T-helper 2 cell (primary cell): ENCODE measurements at regions not wholly inside any gene's neighbourhood (a gene's known extent, or its start where the extent isn't known, plus 50 kb on each side); places are given as distances from the start of the nearest gene placed in this dataset.
"Not testable (repeated sequence)": the region's sequence is repeated elsewhere in the genome, so short reads cannot be mapped to it uniquely, and the experiment has no call there.

Experiments
- DNase-seq, 5 experiments: peaks; one replicate each; pipeline versions ENCODE4 v3.0.0 to v3.0.0-alpha.2; 2012 to 2022

DNA sequence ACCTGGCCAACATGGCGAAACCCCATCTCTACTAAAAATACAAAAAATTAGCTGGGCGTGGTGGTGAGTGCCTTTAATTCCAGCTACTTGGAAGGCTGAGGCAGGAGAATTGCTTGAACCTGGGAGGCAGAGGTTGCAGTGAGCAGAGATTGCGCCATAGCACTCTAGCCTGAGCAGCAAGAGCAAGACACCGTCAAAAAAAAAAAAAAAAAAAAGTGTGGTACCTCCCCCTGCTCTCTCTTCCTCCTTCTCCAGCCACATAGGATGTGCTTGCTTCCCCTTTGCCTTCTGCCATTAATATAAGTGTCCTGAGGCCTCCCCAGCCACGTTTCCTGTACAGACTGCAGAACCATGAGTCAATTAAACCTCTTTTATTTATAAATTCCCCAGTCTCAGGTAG is 226.8 kb downstream of the CYP26B1 start:
- DNase-seq = not testable (repeated sequence)

DNA sequence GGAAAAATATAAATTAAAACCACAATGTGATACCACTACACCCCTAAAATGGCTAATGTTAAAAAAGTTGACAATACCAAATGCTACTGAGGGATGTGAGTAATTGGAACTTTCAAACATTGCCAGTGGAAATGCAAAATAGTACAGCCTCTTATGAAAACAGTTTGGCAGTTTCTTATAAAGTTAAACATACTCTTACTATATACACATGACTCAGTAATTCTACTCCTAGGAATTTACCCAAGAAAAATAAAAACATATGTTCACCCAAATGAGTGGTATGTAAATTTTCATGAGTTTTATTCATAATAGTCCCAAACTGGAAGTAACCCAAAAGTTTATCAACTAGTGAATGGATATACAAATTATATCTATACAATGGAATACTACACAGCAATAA is 228.0 kb downstream of the CYP26B1 start:
- DNase-seq = no peak

- no peak for DNase-seq
Measured at GRCh38 chr2:71910277-71910676, 237.4 kb downstream of the CYP26B1 start.

GRCh38 chr2:71908798-71909197 is 238.9 kb downstream of the CYP26B1 start:
- no peak for DNase-seq

DNA sequence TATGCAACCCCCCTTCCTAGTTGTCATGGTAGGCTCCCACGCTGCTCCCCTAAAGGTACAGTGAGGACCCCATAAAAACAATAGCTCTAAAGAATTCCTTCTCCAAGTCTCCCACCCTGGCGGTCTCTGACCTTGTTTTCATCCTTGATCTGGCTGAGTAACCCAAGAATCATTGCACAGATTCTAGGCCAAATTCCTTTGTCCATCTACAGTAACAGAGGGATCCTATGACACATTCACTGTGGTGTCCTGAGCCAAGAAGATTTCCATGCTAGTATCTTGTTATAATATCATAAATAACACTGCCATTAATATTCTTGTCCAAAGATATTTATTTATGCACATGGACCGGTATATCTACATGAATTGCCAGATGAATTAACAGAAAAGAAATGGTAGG is 240.2 kb downstream of the CYP26B1 start:
- DNase-seq = no peak

GRCh38 chr2:71906357-71906973 is 241.2 kb downstream of the CYP26B1 start:
- no peak for DNase-seq

DNA sequence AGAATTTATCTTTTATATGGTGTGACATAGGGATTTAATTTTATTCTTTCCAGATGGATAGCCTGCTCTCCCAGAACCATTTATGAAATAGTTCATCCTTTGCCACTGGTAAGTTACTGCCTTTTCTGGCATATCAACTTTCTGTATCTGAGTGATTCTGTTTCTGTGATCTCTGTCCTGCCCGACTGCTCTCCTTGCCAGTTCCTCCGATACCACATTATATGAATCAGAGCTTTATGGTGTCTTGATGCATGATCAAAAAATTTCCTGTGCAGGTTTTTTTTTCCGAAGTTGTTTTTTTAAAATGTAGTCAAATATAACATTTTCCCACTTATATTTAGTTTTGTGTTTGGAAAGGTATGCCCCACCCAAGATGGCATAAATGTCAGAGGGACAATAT is 242.5 kb downstream of the CYP26B1 start:
- DNase-seq = no peak

DNA sequence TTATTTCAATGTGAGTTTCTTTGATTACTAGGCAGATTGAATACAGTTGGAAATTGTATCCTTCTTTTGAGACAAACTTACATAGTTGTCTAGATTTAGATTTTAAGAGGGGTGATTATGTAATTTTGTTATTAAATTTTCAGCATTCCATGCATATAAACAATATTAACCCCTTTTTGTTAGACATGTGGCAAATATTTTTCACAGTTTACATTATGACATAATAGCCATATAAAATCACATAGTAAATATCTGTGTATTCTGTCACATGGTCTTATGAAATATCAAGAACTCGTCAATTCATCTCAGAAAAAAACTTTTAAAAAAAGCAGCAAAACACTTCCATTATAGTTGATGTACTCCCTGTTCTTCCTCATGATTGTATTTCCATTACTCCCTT is 243.8 kb downstream of the CYP26B1 start:
- DNase-seq = no peak

- DNase-seq = no peak
Measured at GRCh38 chr2:71901466-71901865, 246.2 kb downstream of the CYP26B1 start.

DNA sequence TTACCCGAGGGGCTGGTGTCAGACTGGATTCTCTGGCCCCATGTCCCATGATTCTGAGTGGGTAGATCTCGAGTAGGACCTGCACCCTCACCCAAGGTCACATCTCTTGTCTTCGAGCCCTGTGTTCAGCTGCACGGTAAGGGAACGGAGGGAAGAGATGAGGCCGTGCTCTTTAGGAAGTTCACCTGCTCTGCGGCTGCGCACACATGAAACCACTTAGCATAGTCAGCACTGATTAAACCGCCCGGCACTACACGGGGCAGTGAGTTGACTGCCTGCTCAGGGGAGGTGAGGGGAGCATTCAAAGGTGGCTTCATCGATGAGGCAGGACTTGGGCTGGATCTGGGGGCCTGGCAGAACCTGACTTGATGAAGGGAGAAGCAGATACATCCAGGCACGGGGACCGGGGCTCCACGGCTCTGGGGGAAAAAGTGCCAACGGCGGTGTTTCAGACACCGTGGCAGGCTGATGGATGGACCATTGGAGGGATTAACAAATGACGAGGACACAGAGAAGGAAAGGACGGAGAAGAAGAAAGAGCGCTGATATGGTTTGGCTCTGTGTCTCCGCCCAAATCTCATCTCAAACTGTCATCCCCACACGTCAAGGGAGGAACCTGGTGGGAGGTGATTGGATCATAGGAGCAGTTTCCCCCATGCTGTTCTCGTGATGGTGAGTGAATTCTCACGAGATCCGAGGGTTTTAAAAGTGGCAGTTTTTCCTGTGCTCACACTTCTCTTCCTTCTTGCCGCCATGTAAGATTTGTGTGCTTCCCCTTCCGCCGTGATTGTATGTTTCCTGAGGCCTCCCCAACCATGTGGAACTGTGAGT is 248.6 kb downstream of the CYP26B1 start:
- no peak for DNase-seq

DNA sequence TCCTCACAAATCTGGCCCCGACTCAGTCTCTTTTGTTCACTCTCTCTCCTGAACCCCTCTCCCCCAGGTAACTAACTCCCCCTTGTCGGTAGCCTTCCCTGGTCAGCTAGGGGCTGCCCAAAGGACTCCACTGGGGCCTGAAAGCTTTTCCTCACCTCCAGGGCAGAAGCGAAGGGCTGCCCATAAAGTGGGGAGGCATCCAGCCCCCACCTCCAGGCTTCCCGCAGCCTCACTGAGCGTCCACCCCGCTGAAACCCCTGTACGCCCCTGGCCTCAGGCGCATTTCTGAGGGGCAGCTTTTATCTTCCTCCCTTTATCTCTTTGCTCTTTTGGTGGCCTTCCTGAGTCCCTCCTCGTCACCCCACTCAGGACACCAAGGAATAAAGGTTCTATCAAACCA is 249.3 kb downstream of the CYP26B1 start:
- no peak for DNase-seq

DNA sequence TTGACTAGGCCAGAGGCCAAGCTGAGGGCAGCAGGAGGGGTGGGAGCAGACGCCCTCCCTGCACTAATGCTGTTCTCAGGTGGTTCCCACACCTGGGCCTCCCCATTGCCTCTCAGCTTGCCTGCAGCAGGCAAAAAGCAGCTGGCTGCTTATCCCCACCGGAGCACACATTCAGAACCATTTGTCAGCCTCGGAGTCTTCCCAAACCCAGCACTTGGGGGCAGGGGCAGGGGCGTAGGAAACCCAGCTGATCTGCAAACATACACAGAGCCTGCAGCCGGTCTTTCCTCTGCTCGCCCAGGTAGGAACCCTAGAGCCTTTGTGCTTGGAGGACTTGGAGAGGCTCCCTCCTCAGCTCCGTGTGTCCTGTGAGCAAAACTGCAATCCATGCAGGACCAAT is 249.8 kb downstream of the CYP26B1 start:
- no peak for DNase-seq

- no peak for DNase-seq
Measured at GRCh38 chr2:71897137-71897480, 250.6 kb downstream of the CYP26B1 start.

DNA sequence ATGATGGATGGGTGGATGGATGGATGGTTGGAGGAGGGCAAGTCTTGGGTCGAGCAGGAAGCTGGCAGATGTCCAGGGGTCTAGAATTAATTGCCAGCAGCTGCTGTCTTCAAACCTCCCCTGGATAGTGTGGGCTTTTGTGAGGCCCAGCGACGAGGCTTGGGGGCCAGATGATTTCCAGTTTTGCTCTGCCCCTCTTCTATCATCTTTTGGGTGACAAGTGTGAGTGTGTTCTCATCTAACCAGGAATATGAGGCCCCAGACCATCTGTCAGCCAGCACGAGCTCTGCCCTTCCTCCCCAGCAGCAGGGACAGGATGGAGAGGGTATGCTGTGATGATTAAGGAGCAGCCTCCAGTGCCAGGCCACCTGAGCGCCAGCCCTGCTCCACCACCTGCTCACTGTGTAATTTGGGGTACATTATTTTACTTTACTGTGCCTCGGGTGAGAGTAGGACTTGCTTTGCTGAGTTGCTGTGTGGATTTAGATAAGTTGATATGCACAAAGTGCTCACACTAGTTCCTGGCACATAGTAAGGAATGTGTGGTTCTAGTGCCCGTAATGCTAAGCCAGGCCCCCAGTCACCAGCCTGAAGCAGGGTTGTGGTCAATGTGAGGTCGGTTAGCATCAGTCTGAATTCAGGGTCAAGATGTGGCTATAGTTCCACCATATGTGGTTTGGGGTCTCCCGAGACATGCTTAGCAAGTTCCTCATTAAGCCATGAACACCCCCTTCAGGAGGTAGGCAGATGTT is 251.1 kb downstream of the CYP26B1 start:
- no peak for DNase-seq

- DNase-seq = no peak
Measured at GRCh38 chr2:71895320-71896161, 252.1 kb downstream of the CYP26B1 start.

DNA sequence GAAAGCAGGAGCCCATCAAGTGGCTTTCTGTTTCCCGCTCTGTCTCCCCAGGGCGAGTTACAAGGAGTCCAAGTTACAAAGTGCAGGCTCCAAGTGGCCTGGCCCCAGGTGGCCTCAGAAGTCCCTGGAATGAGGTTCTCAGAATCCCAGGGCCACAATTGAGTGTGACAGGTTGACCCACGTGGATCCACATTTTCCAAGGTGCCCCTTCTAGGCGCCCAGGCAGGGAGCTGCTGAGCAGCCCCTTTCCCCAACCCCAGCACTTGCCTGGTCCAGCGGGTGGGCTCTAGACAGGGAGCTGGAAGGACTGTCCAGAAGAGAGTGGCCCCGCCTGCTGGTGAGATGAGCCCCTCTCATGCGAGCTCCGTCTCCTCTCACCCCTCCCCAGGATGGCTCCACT is 253.4 kb downstream of the CYP26B1 start:
- DNase-seq = no peak

- no peak for DNase-seq
Measured at GRCh38 chr2:71893646-71894045, 254.0 kb downstream of the CYP26B1 start.

- DNase-seq = no peak
Measured at GRCh38 chr2:71892896-71893295, 254.8 kb downstream of the CYP26B1 start.

GRCh38 chr2:71892423-71892730 is 255.3 kb downstream of the CYP26B1 start:
- no peak for DNase-seq

DNA sequence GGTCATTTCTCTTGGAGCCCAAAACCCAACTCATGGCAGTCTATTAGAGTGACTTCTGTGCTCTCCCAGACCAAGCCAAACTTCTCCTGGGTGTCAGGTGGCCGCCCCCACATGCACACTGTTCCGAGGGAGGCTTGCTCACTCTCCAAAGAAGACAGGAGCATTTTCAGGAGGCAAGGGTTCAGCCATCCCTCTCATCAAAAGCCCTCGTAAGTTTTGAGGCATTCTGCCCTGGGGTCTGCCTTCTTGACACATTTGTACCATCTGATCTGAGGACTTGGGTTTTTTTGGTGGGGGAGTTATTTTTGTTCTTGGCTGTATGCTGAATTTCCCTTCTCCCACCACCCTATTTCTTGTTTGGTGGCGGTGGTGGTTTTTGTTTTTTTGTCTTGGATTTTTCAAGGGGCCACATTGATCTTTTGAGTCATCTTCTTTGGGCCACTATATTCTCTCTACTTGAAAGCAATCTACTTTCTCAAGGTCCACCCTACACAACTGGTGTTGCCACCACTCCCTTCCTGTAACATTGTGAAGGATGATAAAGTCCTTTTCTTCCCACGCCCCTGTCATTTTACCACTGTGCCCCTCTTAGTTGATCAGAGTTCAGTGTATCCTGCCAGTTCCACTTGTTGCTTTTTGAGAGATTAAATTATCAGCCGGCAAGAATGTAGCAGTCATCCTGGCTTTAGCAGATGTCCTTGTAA is 255.8 kb downstream of the CYP26B1 start:
- DNase-seq = no peak

GRCh38 chr2:71891155-71891554 is 256.5 kb downstream of the CYP26B1 start:
- no peak for DNase-seq
